CD4-positive, alpha-beta T cell treated with Interleukin-21 for 1 hour (primary cell): ENCODE measurements at regions not wholly inside any gene's neighbourhood (a gene's known extent, or its start where the extent isn't known, plus 50 kb on each side); places are given as distances from the start of the nearest gene placed in this dataset.
"Not testable (repeated sequence)": the region's sequence is repeated elsewhere in the genome, so short reads cannot be mapped to it uniquely, and the experiment has no call there.

ENCODE experiments used
- DNase-seq: peaks from one replicate; pipeline ENCODE4 v3.0.0-alpha.2; 2020

- DNase-seq: no peak
Measured at GRCh38 chr5:104016646-104017045, 454.1 kb upstream of the NUDT12 start.

GRCh38 chr5:104015765-104016164 is 453.2 kb upstream of the NUDT12 start:
- no peak for DNase-seq

- DNase-seq: not testable (repeated sequence)
Measured at GRCh38 chr5:104002783-104003182, 440.2 kb upstream of the NUDT12 start.

GRCh38 chr5:104001136-104001535 is 438.5 kb upstream of the NUDT12 start:
- DNase-seq: no peak

- DNase-seq: no peak
Measured at GRCh38 chr5:103993031-103993430, 430.4 kb upstream of the NUDT12 start.

- no peak for DNase-seq
Measured at GRCh38 chr5:103990064-103990463, 427.5 kb upstream of the NUDT12 start.

GRCh38 chr5:103981592-103981991 is 419.0 kb upstream of the NUDT12 start:
- DNase-seq: no peak

GRCh38 chr5:103973669-103974068 is 411.1 kb upstream of the NUDT12 start:
- DNase-seq: no peak

GRCh38 chr5:103966295-103966694 is 403.7 kb upstream of the NUDT12 start:
- DNase-seq: not testable (repeated sequence)

- DNase-seq: no peak
Measured at GRCh38 chr5:103962023-103962422, 399.4 kb upstream of the NUDT12 start.

- no peak for DNase-seq
Measured at GRCh38 chr5:103953601-103954382, 391.2 kb upstream of the NUDT12 start.

GRCh38 chr5:103951776-103952175 is 389.2 kb upstream of the NUDT12 start:
- DNase-seq: no peak

GRCh38 chr5:103943230-103943629 is 380.6 kb upstream of the NUDT12 start:
- DNase-seq: no peak

GRCh38 chr5:103942587-103943186 is 380.1 kb upstream of the NUDT12 start:
- DNase-seq: no peak

- no peak for DNase-seq
Measured at GRCh38 chr5:103941596-103941995, 379.0 kb upstream of the NUDT12 start.

- no peak for DNase-seq
Measured at GRCh38 chr5:103938146-103938695, 375.6 kb upstream of the NUDT12 start.

- DNase-seq: no peak
Measured at GRCh38 chr5:103929338-103930013, 366.9 kb upstream of the NUDT12 start.

- no peak for DNase-seq
Measured at GRCh38 chr5:103927739-103928138, 365.1 kb upstream of the NUDT12 start.

- DNase-seq: no peak
Measured at GRCh38 chr5:103923616-103924168, 361.1 kb upstream of the NUDT12 start.

GRCh38 chr5:103919506-103919905 is 356.9 kb upstream of the NUDT12 start:
- no peak for DNase-seq

GRCh38 chr5:103918668-103919367 is 356.2 kb upstream of the NUDT12 start:
- DNase-seq: no peak

- no peak for DNase-seq
Measured at GRCh38 chr5:103915081-103915480, 352.5 kb upstream of the NUDT12 start.

- no peak for DNase-seq
Measured at GRCh38 chr5:103910786-103911185, 348.2 kb upstream of the NUDT12 start.
